Uterus (tissue), 3 donors: ENCODE measurements at regions not wholly inside any gene's neighbourhood (a gene's known extent, or its start where the extent isn't known, plus 50 kb on each side); places are given as distances from the start of the nearest gene placed in this dataset.

ENCODE experiments used
- DNase-seq, 2 donors: peaks; one replicate each; pipeline ENCODE4 v3.0.0-alpha.2; 2019 to 2020
- H3K27ac ChIP-seq, 2 donors: fragments of 200-600 bp; sonication (generic); 1 replicate in 1 of 2; 2 replicates in 1 of 2; pipeline ENCODE4 v1.5.1; 2016 to 2018
- H3K27me3 ChIP-seq, 2 donors: fragments of 200-600 bp; sonication (generic); one replicate each; pipeline ENCODE4 v1.5.1; 2018 to 2019; ENCODE audit warnings: control low read depth in 1 of 2
- H3K36me3 ChIP-seq, 2 donors: fragments of 200-600 bp; sonication (generic); one replicate each; pipeline ENCODE4 v1.5.1; 2019; ENCODE audit warnings: control low read depth in 1 of 2
- H3K4me1 ChIP-seq, 2 donors: fragments of 200-600 bp; sonication (generic); one replicate each; pipeline ENCODE4 v1.5.1; 2018 to 2019; ENCODE audit warnings: control low read depth in 1 of 2
- H3K4me3 ChIP-seq, 2 donors: fragments of 200-600 bp; sonication (generic); 1 replicate in 1 of 2; 2 replicates in 1 of 2; pipeline ENCODE4 v1.5.1; 2018 to 2019; ENCODE audit warnings: mild to moderate bottlenecking in 1 of 2
- H3K9me3 ChIP-seq, 2 donors: fragments of 200-600 bp; sonication (generic); one replicate each; pipeline ENCODE4 v1.5.1; 2019; ENCODE audit warnings: control low read depth in 1 of 2
- CTCF ChIP-seq, 4 experiments: fragments of 200-600 bp in 2 of 4; fragments of 450-650 bp in 2 of 4; sonication (generic) in 2 of 4; IDR thresholded peaks; one replicate each; pipeline ENCODE4 v1.5.1; 2016 to 2019; ENCODE audit warnings: antibody characterized with exemption in 4 of 4, mild to moderate bottlenecking in 2 of 4, moderate library complexity in 1 of 4
- POLR2A ChIP-seq, 2 donors: fragments of 450-650 bp; IDR thresholded peaks; one replicate each; pipeline ENCODE4 v1.6.1; 2016; ENCODE audit warnings: antibody characterized with exemption in 2 of 2, mild to moderate bottlenecking in 1 of 2, moderate library complexity in 1 of 2
- intact Hi-C: fragments of 100-400 bp; cut with DNase I; formaldehyde crosslinking; loops from one replicate; pipeline ENCODE4 v1.15.1; 2023; ENCODE audit warnings: low total_unique reads
- donor health status: DM: yes; HTN: yes; CAD: no.

- Histone ChIP-seq H3K27me3 (no peaks in the 10 kb centered on the region), H3K27ac (no peak overlapping the region), H3K9me3 (no peaks in the 10 kb centered on the region), H3K4me3 (no peak overlapping the region), H3K4me1 (no peaks in the 10 kb centered on the region), H3K36me3 (no peaks in the 10 kb centered on the region)
- no peak for DNase-seq
- intact Hi-C loops: no loop called here
- TF ChIP-seq CTCF (IDR thresholded peaks at IDR 0.05): no peak
- no peak for TF ChIP-seq POLR2A (IDR thresholded peaks at IDR 0.05)
Measured at GRCh38 chr4:72974694-72975487, 94.6 kb downstream of the COX18 start.

DNA sequence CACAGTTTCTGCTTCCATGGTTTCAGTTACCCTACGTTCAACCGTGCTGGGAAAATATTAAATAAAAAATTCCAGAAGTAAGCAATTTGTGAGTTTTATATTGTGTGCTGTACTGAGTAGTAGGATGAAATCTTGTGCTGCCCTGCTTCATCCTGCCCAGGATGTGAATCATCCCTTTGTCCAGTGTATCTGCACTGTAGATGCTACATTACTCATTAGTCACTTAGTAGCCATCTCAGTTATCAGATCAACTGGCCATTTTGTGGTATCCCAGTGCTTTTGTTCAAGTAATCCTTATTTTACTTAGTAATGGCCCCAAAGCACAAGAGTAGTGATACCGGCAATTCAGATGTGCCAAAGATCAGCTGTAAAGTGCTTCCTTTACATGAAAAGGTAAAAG is 97.9 kb downstream of the COX18 start:
- intact Hi-C loops: no loop called here
- no peak for DNase-seq
- TF ChIP-seq CTCF (IDR thresholded peaks at IDR 0.05) (no peak), POLR2A (IDR thresholded peaks at IDR 0.05) (no peak)
- no peaks in the 10 kb centered on the region for H3K9me3 ChIP-seq
- no peaks in the 10 kb centered on the region for H3K27me3 ChIP-seq
- H3K36me3 ChIP-seq: no peaks in the 10 kb centered on the region
- no peak overlapping the region for H3K4me3 ChIP-seq
- H3K27ac ChIP-seq: no peak overlapping the region
- H3K4me1 ChIP-seq: no peaks in the 10 kb centered on the region

GRCh38 chr4:72970756-72971155 is 98.8 kb downstream of the COX18 start:
- no peak overlapping the region for H3K27ac ChIP-seq
- no peak for DNase-seq
- H3K4me3 ChIP-seq: no peak overlapping the region
- H3K27me3 ChIP-seq: no peaks in the 10 kb centered on the region
- H3K9me3 ChIP-seq: no peaks in the 10 kb centered on the region
- intact Hi-C loops: no loop called here
- TF ChIP-seq POLR2A (IDR thresholded peaks at IDR 0.05) (no peak), CTCF (IDR thresholded peaks at IDR 0.05) (no peak)
- no peaks in the 10 kb centered on the region for H3K36me3 ChIP-seq
- H3K4me1 ChIP-seq: no peaks in the 10 kb centered on the region

DNA sequence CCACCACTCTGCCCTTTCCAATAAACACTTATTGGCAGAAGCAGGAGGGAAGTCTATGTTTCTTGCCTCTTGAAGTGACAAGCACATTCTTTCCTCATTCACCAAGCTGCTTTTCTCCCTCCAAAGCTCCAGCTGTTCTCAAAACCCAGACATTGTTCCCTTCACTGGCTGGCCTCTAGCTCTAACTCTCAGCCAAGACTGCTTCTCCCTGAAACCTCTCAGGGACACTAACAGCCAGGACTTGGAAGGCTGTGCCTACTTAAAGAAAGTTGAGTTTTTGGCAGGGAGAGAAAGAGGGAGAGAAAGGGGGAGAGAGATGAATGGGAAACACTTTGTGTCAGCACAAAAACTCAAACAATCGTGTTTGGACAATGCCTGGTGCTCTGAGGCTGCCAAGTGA is 99.5 kb downstream of the COX18 start:
- TF ChIP-seq CTCF (IDR thresholded peaks at IDR 0.05) (no peak), POLR2A (IDR thresholded peaks at IDR 0.05) (no peak)
- H3K4me3 ChIP-seq: no peak overlapping the region
- H3K4me1 ChIP-seq: no peaks in the 10 kb centered on the region
- no peaks in the 10 kb centered on the region for H3K9me3 ChIP-seq
- H3K27me3 ChIP-seq: no peaks in the 10 kb centered on the region
- no peak overlapping the region for H3K27ac ChIP-seq
- no peaks in the 10 kb centered on the region for H3K36me3 ChIP-seq
- DNase-seq: no peak
- intact Hi-C loops: no loop called here

GRCh38 chr4:72966652-72967051 is 102.9 kb downstream of the COX18 start:
- Histone ChIP-seq H3K4me3 (no peak overlapping the region), H3K36me3 (no peaks in the 10 kb centered on the region), H3K4me1 (no peaks in the 10 kb centered on the region), H3K27ac (no peak overlapping the region), H3K27me3 (no peaks in the 10 kb centered on the region), H3K9me3 (no peaks in the 10 kb centered on the region)
- no peak for DNase-seq
- intact Hi-C loops: no loop called here
- TF ChIP-seq POLR2A (IDR thresholded peaks at IDR 0.05) (no peak), CTCF (IDR thresholded peaks at IDR 0.05) (no peak)
